ENCODE measurements at regions not wholly inside any gene's neighbourhood (a gene's known extent, or its start where the extent isn't known, plus 50 kb on each side); places are given as distances from the start of the nearest gene placed in this dataset.
"Not testable (repeated sequence)": the region's sequence is repeated elsewhere in the genome, so short reads cannot be mapped to it uniquely, and the experiment has no call there.

GRCh38 chr7:131683536-131684125, 127.2 kb upstream of the PODXL start:
- DNase-seq: no peak

- no peak for DNase-seq
Measured at GRCh38 chr7:131681961-131682360, 125.5 kb upstream of the PODXL start.

GRCh38 chr7:131679071-131679470, 122.6 kb upstream of the PODXL start:
- not testable (repeated sequence) for DNase-seq

- DNase-seq: not testable (repeated sequence)
Measured at GRCh38 chr7:131676850-131677249, 120.4 kb upstream of the PODXL start.

GRCh38 chr7:131674131-131674530, 117.7 kb upstream of the PODXL start:
- no peak for DNase-seq

- DNase-seq: no peak
Measured at GRCh38 chr7:131673576-131673975, 117.1 kb upstream of the PODXL start.

GRCh38 chr7:131670406-131670805, 114.0 kb upstream of the PODXL start:
- DNase-seq: no peak

GRCh38 chr7:131667699-131668098, 111.3 kb upstream of the PODXL start:
- DNase-seq: no peak

- no peak for DNase-seq
Measured at GRCh38 chr7:131665021-131665420, 108.6 kb upstream of the PODXL start.

- DNase-seq: no peak
Measured at GRCh38 chr7:131664570-131664969, 108.1 kb upstream of the PODXL start.

- not testable (repeated sequence) for DNase-seq
Measured at GRCh38 chr7:131662301-131662873, 106.0 kb upstream of the PODXL start.

- DNase-seq: no peak
Measured at GRCh38 chr7:131657881-131658280, 101.5 kb upstream of the PODXL start.

GRCh38 chr7:131656980-131657723, 100.7 kb upstream of the PODXL start:
- no peak for DNase-seq

- no peak for DNase-seq
Measured at GRCh38 chr7:131655866-131656265, 99.4 kb upstream of the PODXL start.

GRCh38 chr7:131655447-131655846, 99.0 kb upstream of the PODXL start:
- DNase-seq: no peak

- peak; percentile 71 for DNase-seq
Measured at GRCh38 chr7:131654668-131655326, 98.4 kb upstream of the PODXL start.

GRCh38 chr7:131654249-131654558, 97.8 kb upstream of the PODXL start:
- no peak for DNase-seq

- no peak for DNase-seq
Measured at GRCh38 chr7:131653418-131654248, 97.2 kb upstream of the PODXL start.

GRCh38 chr7:131652934-131653333, 96.5 kb upstream of the PODXL start:
- no peak for DNase-seq

GRCh38 chr7:131652194-131652593, 95.8 kb upstream of the PODXL start:
- DNase-seq: no peak

GRCh38 chr7:131649879-131650278, 93.5 kb upstream of the PODXL start:
- DNase-seq: no peak

GRCh38 chr7:131649003-131649541, 92.6 kb upstream of the PODXL start:
- DNase-seq: no peak

Measured in muscle of arm (tissue), 1 donor.